ENCODE measurements at regions not wholly inside any gene's neighbourhood (a gene's known extent, or its start where the extent isn't known, plus 50 kb on each side); places are given as distances from the start of the nearest gene placed in this dataset.

DNA sequence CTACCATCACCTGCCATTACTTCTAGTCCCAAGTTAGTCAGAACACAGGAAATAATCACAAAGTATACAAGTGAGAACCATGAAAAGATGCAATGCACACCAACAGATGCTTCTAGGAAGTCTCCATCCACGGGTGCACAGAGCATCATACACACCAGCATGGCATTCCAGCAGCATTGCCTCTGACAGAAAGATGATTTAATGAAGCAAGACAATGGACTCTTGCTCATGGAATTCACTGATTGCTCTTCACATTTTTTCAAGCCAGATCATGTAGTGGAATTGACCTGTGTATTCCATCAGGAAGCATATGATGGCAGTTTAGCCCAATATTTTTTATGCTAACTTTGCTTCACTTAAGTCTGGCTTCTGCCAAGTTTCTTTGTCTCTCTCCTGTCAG is 406.3 kb upstream of the RGS17 start:
- TF ChIP-seq SP1 (IDR thresholded peaks at IDR 0.05) (no peak), ZNF384 (IDR thresholded peaks at IDR 0.05) (no peak), FOXA1 (IDR thresholded peaks at IDR 0.05) (no peak), HDGF (IDR thresholded peaks at IDR 0.05; ENCODE audit: borderline replicate concordance) (no peak), ELF4 (IDR thresholded peaks at IDR 0.05) (no peak)
- DNase-seq (ENCODE audit: extremely low spot score): no peak
- POLR2A ChIA-PET: no interaction called here
- CTCF ChIA-PET: no interaction called here

DNA sequence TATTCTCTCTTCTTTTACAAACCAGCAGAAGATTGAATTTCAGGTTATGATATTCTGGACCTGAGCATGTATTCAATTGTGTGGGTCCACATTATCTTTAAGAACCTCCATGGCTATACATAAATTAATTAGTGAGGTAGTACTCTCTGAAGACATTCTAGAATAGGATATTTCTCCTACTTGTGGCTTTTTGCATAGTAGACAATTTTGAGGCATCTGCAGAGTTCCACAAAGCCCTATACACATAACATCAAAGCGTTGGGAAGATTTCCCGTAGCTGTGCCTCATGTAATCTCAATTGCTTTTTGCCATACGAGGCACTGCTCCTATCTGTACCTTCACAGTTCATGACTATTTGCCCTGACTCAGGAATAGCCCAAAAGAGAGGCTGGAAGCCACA is 395.4 kb upstream of the RGS17 start:
- TF ChIP-seq HDGF (IDR thresholded peaks at IDR 0.05; ENCODE audit: borderline replicate concordance) (no peak), FOXM1 (IDR thresholded peaks at IDR 0.05; ENCODE audit: borderline replicate concordance) (no peak)
- ChIA-PET CTCF (no interaction called here), POLR2A (no interaction called here)
- DNase-seq (ENCODE audit: extremely low spot score): no peak

GRCh38 chr6:153525998-153526397 is 394.9 kb upstream of the RGS17 start:
- CTCF ChIA-PET: no interaction called here
- POLR2A ChIA-PET: no interaction called here
- no peak for TF ChIP-seq SP1 (IDR thresholded peaks at IDR 0.05)
- TF ChIP-seq ARNT (IDR thresholded peaks at IDR 0.05): no peak
- TF ChIP-seq NFRKB (IDR thresholded peaks at IDR 0.05): no peak
- TF ChIP-seq SUZ12 (IDR thresholded peaks at IDR 0.05): no peak
- no peak for TF ChIP-seq FOXM1 (IDR thresholded peaks at IDR 0.05; ENCODE audit: borderline replicate concordance)
- TF ChIP-seq TARDBP (IDR thresholded peaks at IDR 0.05): no peak
- TF ChIP-seq ZNF384 (IDR thresholded peaks at IDR 0.05): no peak
- no peak for TF ChIP-seq HDGF (IDR thresholded peaks at IDR 0.05; ENCODE audit: borderline replicate concordance)
- TF ChIP-seq, protein P1, sequence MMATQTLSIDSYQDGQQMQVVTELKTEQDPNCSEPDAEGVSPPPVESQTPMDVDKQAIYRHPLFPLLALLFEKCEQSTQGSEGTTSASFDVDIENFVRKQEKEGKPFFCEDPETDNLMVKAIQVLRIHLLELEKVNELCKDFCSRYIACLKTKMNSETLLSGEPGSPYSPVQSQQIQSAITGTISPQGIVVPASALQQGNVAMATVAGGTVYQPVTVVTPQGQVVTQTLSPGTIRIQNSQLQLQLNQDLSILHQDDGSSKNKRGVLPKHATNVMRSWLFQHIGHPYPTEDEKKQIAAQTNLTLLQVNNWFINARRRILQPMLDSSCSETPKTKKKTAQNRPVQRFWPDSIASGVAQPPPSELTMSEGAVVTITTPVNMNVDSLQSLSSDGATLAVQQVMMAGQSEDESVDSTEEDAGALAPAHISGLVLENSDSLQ (IDR thresholded peaks at IDR 0.05): no peak
- no peak for DNase-seq (ENCODE audit: extremely low spot score)

DNA sequence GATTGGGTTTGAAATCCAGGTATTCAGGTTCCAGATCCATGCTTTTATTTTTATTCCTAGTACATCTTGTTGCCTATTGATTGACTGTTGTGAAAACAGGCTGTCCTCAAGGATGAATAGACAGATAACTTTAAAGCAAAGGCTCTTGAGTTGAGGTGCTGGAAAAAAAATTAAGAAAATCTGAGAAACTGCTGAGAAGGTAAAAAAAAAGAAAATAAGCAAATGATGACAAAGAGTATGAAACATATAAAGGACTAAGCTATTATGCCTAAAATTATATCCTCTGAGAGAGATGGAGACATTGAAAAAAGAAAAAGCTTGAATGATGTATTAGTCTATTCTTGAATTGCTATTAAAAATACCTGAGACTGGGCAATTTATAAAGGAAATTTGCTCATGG is 392.3 kb upstream of the RGS17 start:
- POLR2A ChIA-PET: no interaction called here
- DNase-seq (ENCODE audit: extremely low spot score): no peak
- CTCF ChIA-PET: no interaction called here
- TF ChIP-seq HDGF (IDR thresholded peaks at IDR 0.05; ENCODE audit: borderline replicate concordance) (no peak), ZNF384 (IDR thresholded peaks at IDR 0.05) (no peak), CTBP1 (IDR thresholded peaks at IDR 0.05; ENCODE audit: borderline replicate concordance) (no peak), L3MBTL2 (conservative IDR thresholded peaks at IDR 0.05) (no peak), FOXK2 (IDR thresholded peaks at IDR 0.05) (no peak), FOXM1 (IDR thresholded peaks at IDR 0.05; ENCODE audit: borderline replicate concordance) (no peak)

- POLR2A ChIA-PET: no interaction called here
- CTCF ChIA-PET: interaction anchor here (1.2 kb wide), 2 partner anchors 16 to 281 kb away, joined by 4 to 5 read pairs; no protein-coding TSS in a partner anchor
- TF ChIP-seq ZNF384 (IDR thresholded peaks at IDR 0.05): no peak
- no peak for TF ChIP-seq FOXA1 (IDR thresholded peaks at IDR 0.05)
- TF ChIP-seq SP1 (IDR thresholded peaks at IDR 0.05): no peak
- no peak for TF ChIP-seq SUZ12 (IDR thresholded peaks at IDR 0.05)
- TF ChIP-seq TARDBP (IDR thresholded peaks at IDR 0.05): no peak
- no peak for TF ChIP-seq ELF4 (IDR thresholded peaks at IDR 0.05)
- no peak for TF ChIP-seq ARNT (IDR thresholded peaks at IDR 0.05)
- TF ChIP-seq NFRKB (IDR thresholded peaks at IDR 0.05): no peak
- TF ChIP-seq, protein P1 (IDR thresholded peaks at IDR 0.05): no peak
- TF ChIP-seq FOXM1 (IDR thresholded peaks at IDR 0.05; ENCODE audit: borderline replicate concordance): no peak
- TF ChIP-seq FOXK2 (IDR thresholded peaks at IDR 0.05): no peak
- no peak for TF ChIP-seq BHLHE40 (IDR thresholded peaks at IDR 0.05; ENCODE audit: borderline replicate concordance)
- TF ChIP-seq LEF1 (IDR thresholded peaks at IDR 0.05; ENCODE audit: borderline replicate concordance): no peak
- no peak for TF ChIP-seq HDGF (IDR thresholded peaks at IDR 0.05; ENCODE audit: borderline replicate concordance)
- DNase-seq (ENCODE audit: extremely low spot score): peak; percentile 52
Observed at GRCh38 chr6:153511896-153512496, 380.9 kb upstream of the RGS17 start.

GRCh38 chr6:153503810-153504209 is 372.7 kb upstream of the RGS17 start:
- CTCF ChIA-PET: interaction anchor here (0.6 kb wide), 2 partner anchors 46 to 324 kb away, joined by 3 read pairs; no protein-coding TSS in a partner anchor
- peak; percentile 48 for DNase-seq (ENCODE audit: extremely low spot score)
- no peak for TF ChIP-seq ARNT (IDR thresholded peaks at IDR 0.05)
- TF ChIP-seq HDGF (IDR thresholded peaks at IDR 0.05; ENCODE audit: borderline replicate concordance): no peak
- no peak for TF ChIP-seq SP1 (IDR thresholded peaks at IDR 0.05)
- TF ChIP-seq L3MBTL2 (conservative IDR thresholded peaks at IDR 0.05): peak; percentile 28; the same call in 1 of the 2 replicates
- TF ChIP-seq FOXM1 (IDR thresholded peaks at IDR 0.05; ENCODE audit: borderline replicate concordance): no peak
- POLR2A ChIA-PET: no interaction called here

GRCh38 chr6:153493501-153493900 is 362.4 kb upstream of the RGS17 start:
- ChIA-PET POLR2A (no interaction called here), CTCF (no interaction called here)
- no peak for DNase-seq (ENCODE audit: extremely low spot score)
- TF ChIP-seq FOXA1 (IDR thresholded peaks at IDR 0.05) (no peak), FOXM1 (IDR thresholded peaks at IDR 0.05; ENCODE audit: borderline replicate concordance) (no peak), FOXK2 (IDR thresholded peaks at IDR 0.05) (no peak), SUZ12 (IDR thresholded peaks at IDR 0.05) (no peak), LEF1 (IDR thresholded peaks at IDR 0.05; ENCODE audit: borderline replicate concordance) (no peak), TARDBP (IDR thresholded peaks at IDR 0.05) (no peak), ELF4 (IDR thresholded peaks at IDR 0.05) (no peak), CTBP1 (IDR thresholded peaks at IDR 0.05; ENCODE audit: borderline replicate concordance) (no peak), NFRKB (IDR thresholded peaks at IDR 0.05) (no peak), BHLHE40 (IDR thresholded peaks at IDR 0.05; ENCODE audit: borderline replicate concordance) (no peak), ZNF384 (IDR thresholded peaks at IDR 0.05) (no peak), SP1 (IDR thresholded peaks at IDR 0.05) (no peak), L3MBTL2 (conservative IDR thresholded peaks at IDR 0.05) (no peak)
- TF ChIP-seq, protein P1 (IDR thresholded peaks at IDR 0.05): no peak

Data from HEK293T (cell line).